Muscle layer of duodenum (tissue), 2 donors: ENCODE measurements at regions not wholly inside any gene's neighbourhood (a gene's known extent, or its start where the extent isn't known, plus 50 kb on each side); places are given as distances from the start of the nearest gene placed in this dataset.
A peak's percentile ranks its signal among the peaks of the same experiment; 100 is the strongest.

ENCODE experiments used
- H3K27ac ChIP-seq: one replicate; pipeline ENCODE4 v1.7.0; 2013; ENCODE audit warnings: mild to moderate bottlenecking, low read length
- H3K27me3 ChIP-seq: one replicate; pipeline ENCODE4 v1.7.0; 2013; ENCODE audit warnings: low read depth, mild to moderate bottlenecking, control low read depth, low read length
- H3K36me3 ChIP-seq, 2 donors: one replicate each; pipeline ENCODE4 v1.7.0; 2013; ENCODE audit warnings: low read length in 2 of 2, control low read depth in 1 of 2, mild to moderate bottlenecking in 1 of 2; ENCODE audit not compliant: insufficient read depth in 2 of 2, control insufficient read depth in 1 of 2
- H3K4me1 ChIP-seq, 2 donors: one replicate each; pipeline ENCODE4 v1.7.0; 2013; ENCODE audit warnings: low read length in 2 of 2, mild to moderate bottlenecking in 2 of 2, control low read depth in 1 of 2, moderate library complexity in 1 of 2; ENCODE audit not compliant: insufficient read depth in 2 of 2, control insufficient read depth in 1 of 2
- H3K4me3 ChIP-seq, 2 donors: one replicate each; pipeline ENCODE4 v1.7.0; 2013; ENCODE audit warnings: low read length in 2 of 2, low read depth in 1 of 2, mild to moderate bottlenecking in 1 of 2
- H3K9me3 ChIP-seq, 2 donors: one replicate each; pipeline ENCODE4 v1.7.0; 2013; ENCODE audit warnings: low read length in 2 of 2, control low read depth in 1 of 2, mild to moderate bottlenecking in 1 of 2; ENCODE audit not compliant: control insufficient read depth in 1 of 2
- donor health status: healthy.

- no peak overlapping the region for H3K4me3 ChIP-seq
- peaks cover 10 to 15% of the 10 kb centered on the region in 2 donors for H3K4me1 ChIP-seq
- no peaks in the 10 kb centered on the region for H3K27me3 ChIP-seq
- H3K9me3 ChIP-seq = no peaks in the 10 kb centered on the region
- no peaks in the 10 kb centered on the region for H3K36me3 ChIP-seq
- H3K27ac ChIP-seq = no peak overlapping the region
These were observed 136.4 kb upstream of the SLC1A4 start for GRCh38 chr2:64852771-64853241.

- Histone ChIP-seq H3K4me3 (no peak overlapping the region), H3K9me3 (no peaks in the 10 kb centered on the region), H3K36me3 (no peaks in the 10 kb centered on the region), H3K27ac (peak overlapping the region; percentile 19), H3K27me3 (no peaks in the 10 kb centered on the region), H3K4me1 (peaks cover 15 to 20% of the 10 kb centered on the region in 2 donors)
These were observed 135.9 kb upstream of the SLC1A4 start for GRCh38 chr2:64853306-64853705.

GRCh38 chr2:64853894-64854293 is 135.3 kb upstream of the SLC1A4 start:
- Histone ChIP-seq H3K27ac (no peak overlapping the region), H3K4me3 (no peak overlapping the region), H3K36me3 (no peaks in the 10 kb centered on the region), H3K4me1 (peaks cover 20 to 26% of the 10 kb centered on the region in 2 donors), H3K27me3 (no peaks in the 10 kb centered on the region), H3K9me3 (no peaks in the 10 kb centered on the region)

- Histone ChIP-seq H3K27ac (no peak overlapping the region), H3K4me1 (peaks cover 24 to 32% of the 10 kb centered on the region in 2 donors), H3K36me3 (no peaks in the 10 kb centered on the region)
These were observed 134.4 kb upstream of the SLC1A4 start for GRCh38 chr2:64854773-64855237.

GRCh38 chr2:64857581-64858471 is 131.4 kb upstream of the SLC1A4 start:
- Histone ChIP-seq H3K4me3 (peak overlapping the region in 1 of 2 donors; percentile 40), H3K27me3 (no peaks in the 10 kb centered on the region), H3K27ac (peak overlapping the region; percentile 84), H3K9me3 (no peaks in the 10 kb centered on the region), H3K36me3 (no peaks in the 10 kb centered on the region), H3K4me1 (peaks cover 24 to 32% of the 10 kb centered on the region in 2 donors)

More at GRCh38 chr2:64854773-64855237, 134.4 kb upstream of the SLC1A4 start:
- no peaks in the 10 kb centered on the region for H3K9me3 ChIP-seq
- no peak overlapping the region for H3K4me3 ChIP-seq
- no peaks in the 10 kb centered on the region for H3K27me3 ChIP-seq

GRCh38 chr2:64858541-64859311 is 130.5 kb upstream of the SLC1A4 start:
- Histone ChIP-seq H3K4me3 (peak overlapping the region in 1 of 2 donors; percentile 40), H3K36me3 (no peaks in the 10 kb centered on the region), H3K4me1 (peaks cover 24 to 32% of the 10 kb centered on the region in 2 donors), H3K27ac (peak overlapping the region; percentile 84), H3K27me3 (no peaks in the 10 kb centered on the region), H3K9me3 (no peaks in the 10 kb centered on the region)

GRCh38 chr2:64859312-64860212 is 129.6 kb upstream of the SLC1A4 start:
- H3K9me3 ChIP-seq = no peaks in the 10 kb centered on the region
- peak overlapping the region; percentile 23 to 40 for H3K4me3 ChIP-seq
- no peaks in the 10 kb centered on the region for H3K27me3 ChIP-seq
- H3K36me3 ChIP-seq = no peaks in the 10 kb centered on the region
- H3K4me1 ChIP-seq = peaks cover 23 to 37% of the 10 kb centered on the region in 2 donors
- H3K27ac ChIP-seq = peak overlapping the region; percentile 84

GRCh38 chr2:64860276-64860885 is 128.8 kb upstream of the SLC1A4 start:
- Histone ChIP-seq H3K36me3 (no peaks in the 10 kb centered on the region), H3K9me3 (no peaks in the 10 kb centered on the region), H3K4me1 (peaks cover 19 to 37% of the 10 kb centered on the region in 2 donors), H3K27ac (peak overlapping the region; percentile 84), H3K27me3 (no peaks in the 10 kb centered on the region), H3K4me3 (peak overlapping the region; percentile 23 to 40)

GRCh38 chr2:64860936-64861335 is 128.3 kb upstream of the SLC1A4 start:
- H3K27ac ChIP-seq = no peak overlapping the region
- no peak overlapping the region for H3K4me3 ChIP-seq
- no peaks in the 10 kb centered on the region for H3K9me3 ChIP-seq
- H3K36me3 ChIP-seq = no peaks in the 10 kb centered on the region
- H3K27me3 ChIP-seq = no peaks in the 10 kb centered on the region
- peaks cover 19 to 40% of the 10 kb centered on the region in 2 donors for H3K4me1 ChIP-seq
